Activated T-cell treated with anti-CD3 and anti-CD28 coated beads for 48 hours (primary cell): ENCODE measurements at regions not wholly inside any gene's neighbourhood (a gene's known extent, or its start where the extent isn't known, plus 50 kb on each side); places are given as distances from the start of the nearest gene placed in this dataset.
"Not testable (repeated sequence)": the region's sequence is repeated elsewhere in the genome, so short reads cannot be mapped to it uniquely, and the experiment has no call there.

ENCODE experiments used
- DNase-seq: peaks from one replicate; pipeline ENCODE4 v3.0.0-alpha.2; 2020; ENCODE audit warnings: low read depth

GRCh38 chr9:73095425-73095824, 56.2 kb upstream of the ANXA1 start:
- no peak for DNase-seq

GRCh38 chr9:73093740-73094379, 57.8 kb upstream of the ANXA1 start:
- no peak for DNase-seq

GRCh38 chr9:73093016-73093739, 58.5 kb upstream of the ANXA1 start:
- DNase-seq: no peak

GRCh38 chr9:73091909-73092308, 59.8 kb upstream of the ANXA1 start:
- DNase-seq: no peak

GRCh38 chr9:73090214-73090613, 61.5 kb upstream of the ANXA1 start:
- DNase-seq: no peak

- no peak for DNase-seq
These were observed 62.2 kb upstream of the ANXA1 start for GRCh38 chr9:73089304-73089985.

GRCh38 chr9:73087876-73088275, 63.8 kb upstream of the ANXA1 start:
- DNase-seq: not testable (repeated sequence)

- no peak for DNase-seq
These were observed 68.1 kb upstream of the ANXA1 start for GRCh38 chr9:73083519-73083918.

GRCh38 chr9:73081979-73082657, 69.5 kb upstream of the ANXA1 start:
- no peak for DNase-seq

GRCh38 chr9:73080110-73080694, 71.5 kb upstream of the ANXA1 start:
- no peak for DNase-seq

GRCh38 chr9:73079326-73079725, 72.3 kb upstream of the ANXA1 start:
- DNase-seq: no peak

- DNase-seq: no peak
These were observed 74.0 kb upstream of the ANXA1 start for GRCh38 chr9:73077625-73078030.

GRCh38 chr9:73076970-73077369, 74.7 kb upstream of the ANXA1 start:
- no peak for DNase-seq

- no peak for DNase-seq
These were observed 77.4 kb upstream of the ANXA1 start for GRCh38 chr9:73074176-73074708.

- DNase-seq: no peak
These were observed 78.1 kb upstream of the ANXA1 start for GRCh38 chr9:73073337-73074175.

GRCh38 chr9:73067074-73067473, 84.6 kb upstream of the ANXA1 start:
- no peak for DNase-seq

GRCh38 chr9:73065439-73065838, 86.2 kb upstream of the ANXA1 start:
- DNase-seq: no peak

GRCh38 chr9:73064315-73064714, 87.3 kb upstream of the ANXA1 start:
- no peak for DNase-seq

GRCh38 chr9:73061146-73061545, 90.5 kb upstream of the ANXA1 start:
- no peak for DNase-seq

- no peak for DNase-seq
These were observed 92.4 kb upstream of the ANXA1 start for GRCh38 chr9:73059247-73059646.

- no peak for DNase-seq
These were observed 95.4 kb upstream of the ANXA1 start for GRCh38 chr9:73056245-73056644.
